Stimulated activated CD4-positive, alpha-beta T cell treated with anti-CD3 and anti-CD28 coated beads, Interleukin-2, amount 100 ng/mL, for 24 hours (primary cell): ENCODE measurements at regions not wholly inside any gene's neighbourhood (a gene's known extent, or its start where the extent isn't known, plus 50 kb on each side); places are given as distances from the start of the nearest gene placed in this dataset.
"Not testable (repeated sequence)": the region's sequence is repeated elsewhere in the genome, so short reads cannot be mapped to it uniquely, and the experiment has no call there.

Source experiments
- DNase-seq, 2 donors: peaks; one replicate each; pipeline ENCODE4 v3.0.0-alpha.2; 2020

GRCh38 chr2:122077114-122077513 lies 321.7 kb downstream of the TSN start:
- no peak for DNase-seq

- DNase-seq = no peak
Observed at GRCh38 chr2:122077771-122078170, 322.3 kb downstream of the TSN start.

- DNase-seq = no peak
Observed at GRCh38 chr2:122078451-122078850, 323.0 kb downstream of the TSN start.

GRCh38 chr2:122079844-122080243 lies 324.4 kb downstream of the TSN start:
- DNase-seq = no peak

- DNase-seq = no peak
Observed at GRCh38 chr2:122080316-122080715, 324.9 kb downstream of the TSN start.

- no peak for DNase-seq
Observed at GRCh38 chr2:122080871-122081270, 325.4 kb downstream of the TSN start.

- DNase-seq = no peak
Observed at GRCh38 chr2:122081751-122082150, 326.3 kb downstream of the TSN start.

- no peak for DNase-seq
Observed at GRCh38 chr2:122083256-122084048, 328.0 kb downstream of the TSN start.

GRCh38 chr2:122085672-122086071 lies 330.2 kb downstream of the TSN start:
- DNase-seq = not testable (repeated sequence)

- DNase-seq = no peak
Observed at GRCh38 chr2:122094557-122094956, 339.1 kb downstream of the TSN start.

GRCh38 chr2:122096761-122097160 lies 341.3 kb downstream of the TSN start:
- no peak for DNase-seq

- DNase-seq = no peak
Observed at GRCh38 chr2:122098306-122098705, 342.9 kb downstream of the TSN start.

- DNase-seq = no peak
Observed at GRCh38 chr2:122100346-122100745, 344.9 kb downstream of the TSN start.

- DNase-seq = no peak
Observed at GRCh38 chr2:122100756-122101155, 345.3 kb downstream of the TSN start.

- DNase-seq = no peak
Observed at GRCh38 chr2:122101319-122101718, 345.9 kb downstream of the TSN start.

GRCh38 chr2:122105171-122105876 lies 349.9 kb downstream of the TSN start:
- DNase-seq = no peak

- DNase-seq = no peak
Observed at GRCh38 chr2:122105877-122106206, 350.4 kb downstream of the TSN start.

- DNase-seq = no peak
Observed at GRCh38 chr2:122108186-122108585, 352.7 kb downstream of the TSN start.

- DNase-seq = no peak
Observed at GRCh38 chr2:122112216-122113005, 357.0 kb downstream of the TSN start.

- DNase-seq = no peak
Observed at GRCh38 chr2:122114421-122114820, 359.0 kb downstream of the TSN start.

- no peak for DNase-seq
Observed at GRCh38 chr2:122117371-122117770, 361.9 kb downstream of the TSN start.

GRCh38 chr2:122129399-122129798 lies 373.9 kb downstream of the TSN start:
- no peak for DNase-seq

- no peak for DNase-seq
Observed at GRCh38 chr2:122132147-122132691, 376.8 kb downstream of the TSN start.
